LNCaP clone FGC (cell line): ENCODE measurements at regions not wholly inside any gene's neighbourhood (a gene's known extent, or its start where the extent isn't known, plus 50 kb on each side); places are given as distances from the start of the nearest gene placed in this dataset.

Experiments
- DNase-seq: peaks from one replicate; pipeline ENCODE4 v3.0.0-alpha.2; 2011; ENCODE audit warnings: low read depth
- H3K4me3 ChIP-seq: 2 replicates; pipeline ENCODE4 v1.5.1; 2011; ENCODE audit warnings: mild to moderate bottlenecking, low read depth, low read length, control low read depth
- TF ChIP-seq, protein P1 (sequence below): IDR thresholded peaks from 2 replicates; pipeline ENCODE4 v1.5.1; 2012; ENCODE audit warnings: mild to moderate bottlenecking; ENCODE audit not compliant: control insufficient read depth, insufficient read depth; ENCODE audit errors: extremely low read depth

DNA sequence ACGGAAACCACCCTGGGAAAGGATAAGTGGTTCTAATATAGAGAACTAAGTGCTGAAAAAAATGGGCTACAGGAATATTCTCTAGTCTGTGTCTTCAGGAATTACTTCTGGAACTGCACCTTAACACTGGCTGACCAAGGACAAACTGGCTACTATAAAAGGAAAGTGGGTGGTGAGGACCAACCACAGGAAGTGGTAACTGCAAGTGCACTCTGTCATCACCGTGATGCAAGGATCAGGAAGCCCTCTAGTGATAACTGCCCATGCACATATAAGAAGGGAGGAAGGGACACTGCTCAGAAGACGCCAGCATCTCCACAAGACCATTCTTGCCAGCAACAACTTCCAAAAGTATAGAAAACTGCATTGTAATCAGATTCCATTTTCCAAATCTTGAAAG lies 424.4 kb upstream of the RGPD4 start:
- TF ChIP-seq, protein P1, sequence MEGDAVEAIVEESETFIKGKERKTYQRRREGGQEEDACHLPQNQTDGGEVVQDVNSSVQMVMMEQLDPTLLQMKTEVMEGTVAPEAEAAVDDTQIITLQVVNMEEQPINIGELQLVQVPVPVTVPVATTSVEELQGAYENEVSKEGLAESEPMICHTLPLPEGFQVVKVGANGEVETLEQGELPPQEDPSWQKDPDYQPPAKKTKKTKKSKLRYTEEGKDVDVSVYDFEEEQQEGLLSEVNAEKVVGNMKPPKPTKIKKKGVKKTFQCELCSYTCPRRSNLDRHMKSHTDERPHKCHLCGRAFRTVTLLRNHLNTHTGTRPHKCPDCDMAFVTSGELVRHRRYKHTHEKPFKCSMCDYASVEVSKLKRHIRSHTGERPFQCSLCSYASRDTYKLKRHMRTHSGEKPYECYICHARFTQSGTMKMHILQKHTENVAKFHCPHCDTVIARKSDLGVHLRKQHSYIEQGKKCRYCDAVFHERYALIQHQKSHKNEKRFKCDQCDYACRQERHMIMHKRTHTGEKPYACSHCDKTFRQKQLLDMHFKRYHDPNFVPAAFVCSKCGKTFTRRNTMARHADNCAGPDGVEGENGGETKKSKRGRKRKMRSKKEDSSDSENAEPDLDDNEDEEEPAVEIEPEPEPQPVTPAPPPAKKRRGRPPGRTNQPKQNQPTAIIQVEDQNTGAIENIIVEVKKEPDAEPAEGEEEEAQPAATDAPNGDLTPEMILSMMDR, result no peak
- H3K4me3 ChIP-seq, result no peak overlapping the region
- DNase-seq, result no peak

DNA sequence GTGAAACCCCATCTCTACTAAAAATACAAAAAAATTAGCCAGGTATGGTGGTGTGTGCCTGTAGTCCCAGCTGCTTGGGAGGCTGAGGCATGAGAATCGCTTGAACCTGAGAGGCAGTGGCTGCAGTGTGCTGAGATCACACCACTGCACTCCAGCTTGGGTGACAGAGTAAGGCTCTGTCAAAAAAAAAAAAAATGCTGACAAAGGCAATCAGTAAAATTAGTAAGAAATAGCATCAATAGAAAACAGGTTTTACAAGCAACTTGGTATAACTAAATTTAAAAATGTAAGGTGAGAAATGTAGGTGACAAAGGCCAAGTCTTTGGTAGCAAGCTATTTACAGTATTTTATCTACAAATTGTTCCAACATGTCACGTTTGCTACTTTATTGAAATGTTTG lies 421.4 kb upstream of the RGPD4 start:
- DNase-seq, result no peak

DNA sequence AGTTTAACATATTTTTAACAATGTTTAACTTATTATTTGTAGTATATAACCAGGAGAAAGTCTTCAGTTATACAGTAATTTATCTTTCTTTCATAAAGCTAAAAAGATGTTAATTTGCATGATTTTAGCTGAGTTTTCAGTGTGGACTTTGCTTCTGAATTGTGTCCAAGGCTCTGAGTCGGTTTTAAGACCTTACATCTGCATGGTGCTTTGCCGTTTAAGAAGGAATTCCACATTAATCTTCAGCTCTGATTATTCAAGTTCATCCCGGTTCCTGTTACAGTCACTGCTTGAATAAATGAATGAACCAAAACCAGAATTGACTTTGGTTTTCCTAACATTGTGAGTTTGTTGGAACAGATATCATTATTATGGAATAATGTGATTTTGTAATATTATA lies 419.7 kb upstream of the RGPD4 start:
- DNase-seq, result no peak
- H3K4me3 ChIP-seq, result no peak overlapping the region
- TF ChIP-seq, protein P1, result no peak

More for the DNA sequence above, 421.4 kb upstream of the RGPD4 start:
- TF ChIP-seq, protein P1, result no peak
- H3K4me3 ChIP-seq, result no peak overlapping the region

DNA sequence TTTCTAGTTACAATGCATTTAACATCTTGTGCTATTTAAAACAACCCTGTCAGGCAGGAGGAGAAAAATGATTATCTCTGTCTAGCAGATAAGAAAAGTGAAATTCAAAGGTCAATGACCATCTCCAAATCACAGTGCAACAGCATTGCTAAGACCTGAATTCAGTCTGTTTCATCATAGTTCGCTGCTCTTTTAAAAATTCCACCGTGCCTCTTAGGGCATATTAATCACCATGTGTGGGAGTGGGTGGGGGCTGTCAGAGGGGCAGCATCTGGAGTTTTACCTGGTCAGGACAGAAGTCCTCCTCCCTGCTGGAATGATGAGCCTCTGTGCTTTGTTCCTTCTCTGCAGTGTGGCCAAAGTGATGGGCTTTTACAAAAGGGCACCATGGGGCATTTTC lies 418.7 kb upstream of the RGPD4 start:
- DNase-seq, result no peak
- no peak overlapping the region for H3K4me3 ChIP-seq
- TF ChIP-seq, protein P1, result no peak

DNA sequence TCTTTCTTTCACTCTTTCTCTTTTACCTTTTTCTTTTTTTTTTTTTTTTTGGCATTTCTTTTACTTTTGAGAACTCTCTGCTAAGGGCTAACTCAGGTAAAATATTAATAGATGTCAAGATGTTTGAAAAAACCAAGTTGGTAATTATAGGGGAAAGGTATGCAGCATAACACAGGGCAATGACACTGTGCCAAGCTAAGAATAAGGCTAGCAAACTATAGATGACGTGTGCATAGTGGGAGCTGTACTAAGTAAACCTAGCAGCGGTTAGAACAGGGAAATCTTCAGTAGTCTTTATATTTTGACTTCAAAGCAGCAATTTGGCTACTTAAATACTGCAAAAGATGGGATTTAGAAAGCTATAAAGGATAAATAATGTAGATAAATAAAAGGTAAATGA lies 415.4 kb upstream of the RGPD4 start:
- no peak overlapping the region for H3K4me3 ChIP-seq
- no peak for DNase-seq
- TF ChIP-seq, protein P1, result no peak

DNA sequence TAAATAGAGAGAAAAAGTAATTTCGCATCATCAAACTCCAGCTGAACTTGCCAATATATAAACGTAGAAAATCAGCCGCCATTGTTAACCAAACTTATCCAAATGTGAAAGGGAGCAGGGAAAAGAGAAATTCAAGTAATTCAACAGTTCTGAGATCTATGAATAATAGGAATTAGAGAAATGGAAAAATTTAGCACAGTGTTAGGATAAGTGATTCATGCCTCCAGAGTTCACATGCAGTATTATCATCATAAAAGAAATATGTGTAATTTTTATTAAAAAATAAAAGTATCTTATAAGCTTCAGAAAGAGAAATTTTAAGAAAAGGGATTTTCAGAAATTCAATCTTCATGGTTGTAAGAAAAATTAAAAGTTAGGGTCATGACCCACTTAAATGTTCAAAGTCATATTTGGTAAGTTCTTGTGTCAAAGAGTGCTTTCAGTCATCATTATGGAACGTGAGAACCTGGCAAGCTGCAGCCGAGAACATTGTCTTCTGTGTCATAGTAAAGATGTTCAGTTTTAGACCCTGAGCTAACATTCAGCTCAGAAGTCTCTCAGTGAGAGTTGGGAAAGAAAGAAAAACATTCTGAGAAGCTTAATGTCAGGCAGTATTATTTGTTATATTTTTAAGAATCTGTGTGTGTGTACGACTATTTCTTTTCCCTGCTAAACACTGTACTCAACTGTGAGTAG lies 414.3 kb upstream of the RGPD4 start:
- H3K4me3 ChIP-seq, result no peak overlapping the region
- no peak for DNase-seq
- TF ChIP-seq, protein P1, result no peak

DNA sequence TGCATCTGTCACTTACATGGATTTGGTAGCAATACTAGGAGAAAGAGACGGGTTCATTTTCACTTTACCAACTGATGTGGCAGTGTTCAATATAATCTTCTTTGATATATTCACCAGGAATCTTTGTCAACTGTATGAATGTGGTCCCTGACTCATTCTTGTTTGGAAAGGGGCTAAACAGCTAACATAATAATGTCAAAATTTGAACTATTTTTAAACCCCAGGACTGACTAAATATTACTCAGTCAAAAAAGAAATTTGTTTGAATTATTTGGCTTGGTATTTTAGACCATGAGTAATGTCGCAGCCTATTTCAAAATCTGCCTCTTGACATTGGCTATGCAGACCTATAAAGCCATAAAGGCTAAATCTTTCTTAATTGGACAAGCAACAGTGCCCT lies 413.7 kb upstream of the RGPD4 start:
- DNase-seq, result no peak
- no peak overlapping the region for H3K4me3 ChIP-seq
- TF ChIP-seq, protein P1, result no peak
